Tibial nerve (tissue), 4 donors: ENCODE measurements at regions not wholly inside any gene's neighbourhood (a gene's known extent, or its start where the extent isn't known, plus 50 kb on each side); places are given as distances from the start of the nearest gene placed in this dataset.

Experiments used
- DNase-seq, 2 donors: peaks; one replicate each; pipeline ENCODE4 v3.0.0-alpha.2; 2019; ENCODE audit warnings: low spot score in 2 of 2
- H3K27ac ChIP-seq, 4 donors: fragments of 200-600 bp; sonication (generic) in 3 of 4; one replicate each; pipeline ENCODE4 v1.5.1; 2017 to 2019; ENCODE audit warnings: mild to moderate bottlenecking in 1 of 4
- H3K27me3 ChIP-seq, 2 donors: fragments of 200-600 bp; sonication (generic) in 1 of 2; one replicate each; pipeline versions ENCODE4 v1.5.1 to v1.6.0; 2017 to 2019
- H3K36me3 ChIP-seq, 3 donors: fragments of 200-600 bp; sonication (generic); one replicate each; pipeline ENCODE4 v1.5.1; 2018 to 2019
- H3K4me1 ChIP-seq, 4 donors: fragments of 200-600 bp; sonication (generic) in 3 of 4; one replicate each; pipeline ENCODE4 v1.5.1; 2017 to 2019
- H3K4me3 ChIP-seq, 4 donors: fragments of 200-600 bp; sonication (generic) in 3 of 4; one replicate each; pipeline ENCODE4 v1.5.1; 2017 to 2019; ENCODE audit warnings: mild to moderate bottlenecking in 1 of 4, moderate library complexity in 1 of 4
- H3K9me3 ChIP-seq, 4 donors: fragments of 200-600 bp; sonication (generic) in 3 of 4; one replicate each; pipeline ENCODE4 v1.5.1; 2017 to 2019
- CTCF ChIP-seq, 5 experiments: fragments of 200-600 bp in 3 of 5; fragments of 450-650 bp in 2 of 5; sonication (generic) in 3 of 5; IDR thresholded peaks; one replicate each; pipeline ENCODE4 v1.5.1; 2016 to 2019; ENCODE audit warnings: antibody characterized with exemption in 5 of 5, mild to moderate bottlenecking in 3 of 5, moderate library complexity in 2 of 5
- EP300 ChIP-seq, 2 donors: sonication (generic); formaldehyde crosslinking; IDR thresholded peaks; one replicate each; pipeline ENCODE4 v1.6.1; 2017; ENCODE audit warnings: antibody characterized with exemption in 2 of 2, mild to moderate bottlenecking in 1 of 2
- POLR2A ChIP-seq, 2 donors: fragments of 450-650 bp; IDR thresholded peaks; one replicate each; pipeline ENCODE4 v1.6.1; 2017; ENCODE audit warnings: antibody characterized with exemption in 2 of 2, mild to moderate bottlenecking in 2 of 2, moderate library complexity in 2 of 2
- WGBS, 2 donors: methylation state at CpG; one replicate each; pipeline ENCODE4 v1.1.5; 2018; 5-methylcytosine and 5-hydroxymethylcytosine counted together

GRCh38 chr5:162282191-162282590, 214.6 kb downstream of the GABRG2 start:
- TF ChIP-seq POLR2A (IDR thresholded peaks at IDR 0.05) (no peak), EP300 (IDR thresholded peaks at IDR 0.05) (no peak), CTCF (IDR thresholded peaks at IDR 0.05) (no peak)
- DNase-seq, result no peak
- Histone ChIP-seq H3K27ac (no peak overlapping the region), H3K4me1 (no peaks in the 10 kb centered on the region), H3K9me3 (no peaks in the 10 kb centered on the region), H3K4me3 (no peak overlapping the region), H3K36me3 (no peaks in the 10 kb centered on the region), H3K27me3 (no peaks in the 10 kb centered on the region)
- WGBS, 2 donors, result 84 to 89% methylated on average over 1 of the region's 1 CpG

- Histone ChIP-seq H3K36me3 (no peaks in the 10 kb centered on the region), H3K9me3 (no peaks in the 10 kb centered on the region), H3K4me3 (no peak overlapping the region), H3K27ac (no peak overlapping the region), H3K4me1 (no peaks in the 10 kb centered on the region), H3K27me3 (no peaks in the 10 kb centered on the region)
- DNase-seq, result no peak
- WGBS, 2 donors, result 39 to 87% methylated on average over 1 of the region's 1 CpG
- TF ChIP-seq CTCF (IDR thresholded peaks at IDR 0.05) (no peak), POLR2A (IDR thresholded peaks at IDR 0.05) (no peak), EP300 (IDR thresholded peaks at IDR 0.05) (no peak)
These were observed 216.0 kb downstream of the GABRG2 start for GRCh38 chr5:162283609-162284008.

GRCh38 chr5:162288647-162289296, 221.2 kb downstream of the GABRG2 start:
- Histone ChIP-seq H3K4me1 (no peaks in the 10 kb centered on the region), H3K9me3 (no peaks in the 10 kb centered on the region), H3K36me3 (no peaks in the 10 kb centered on the region), H3K4me3 (no peak overlapping the region), H3K27ac (no peak overlapping the region), H3K27me3 (no peaks in the 10 kb centered on the region)
- 32 to 36% methylated on average over 4 of the region's 4 CpGs for WGBS, 2 donors
- TF ChIP-seq EP300 (IDR thresholded peaks at IDR 0.05) (no peak), POLR2A (IDR thresholded peaks at IDR 0.05) (no peak), CTCF (IDR thresholded peaks at IDR 0.05) (no peak)
- no peak for DNase-seq

- 54 to 60% methylated on average over 2 of the region's 2 CpGs for WGBS, 2 donors
- H3K27ac ChIP-seq, result no peak overlapping the region
These were observed 221.9 kb downstream of the GABRG2 start for GRCh38 chr5:162289489-162289888.

GRCh38 chr5:162299793-162300192, 232.2 kb downstream of the GABRG2 start:
- Histone ChIP-seq H3K27ac (no peak overlapping the region), H3K4me3 (no peak overlapping the region), H3K4me1 (no peaks in the 10 kb centered on the region), H3K27me3 (no peaks in the 10 kb centered on the region), H3K36me3 (no peaks in the 10 kb centered on the region), H3K9me3 (peaks cover 0 to 6% (median 0%) of the 10 kb centered on the region in 4 donors)
- no peak for DNase-seq
- no peak for TF ChIP-seq CTCF (IDR thresholded peaks at IDR 0.05)
- no peak for TF ChIP-seq EP300 (IDR thresholded peaks at IDR 0.05)
- no peak for TF ChIP-seq POLR2A (IDR thresholded peaks at IDR 0.05)
- WGBS, 2 donors, result 93 to 94% methylated on average over 2 of the region's 2 CpGs

More at GRCh38 chr5:162289489-162289888, 221.9 kb downstream of the GABRG2 start:
- no peaks in the 10 kb centered on the region for H3K27me3 ChIP-seq
- TF ChIP-seq EP300 (IDR thresholded peaks at IDR 0.05) (no peak), POLR2A (IDR thresholded peaks at IDR 0.05) (no peak), CTCF (IDR thresholded peaks at IDR 0.05) (no peak)
- no peaks in the 10 kb centered on the region for H3K36me3 ChIP-seq
- H3K4me1 ChIP-seq, result no peaks in the 10 kb centered on the region
- H3K4me3 ChIP-seq, result no peak overlapping the region
- H3K9me3 ChIP-seq, result no peaks in the 10 kb centered on the region
- no peak for DNase-seq
